ENCODE measurements at regions not wholly inside any gene's neighbourhood (a gene's known extent, or its start where the extent isn't known, plus 50 kb on each side); places are given as distances from the start of the nearest gene placed in this dataset.

DNA sequence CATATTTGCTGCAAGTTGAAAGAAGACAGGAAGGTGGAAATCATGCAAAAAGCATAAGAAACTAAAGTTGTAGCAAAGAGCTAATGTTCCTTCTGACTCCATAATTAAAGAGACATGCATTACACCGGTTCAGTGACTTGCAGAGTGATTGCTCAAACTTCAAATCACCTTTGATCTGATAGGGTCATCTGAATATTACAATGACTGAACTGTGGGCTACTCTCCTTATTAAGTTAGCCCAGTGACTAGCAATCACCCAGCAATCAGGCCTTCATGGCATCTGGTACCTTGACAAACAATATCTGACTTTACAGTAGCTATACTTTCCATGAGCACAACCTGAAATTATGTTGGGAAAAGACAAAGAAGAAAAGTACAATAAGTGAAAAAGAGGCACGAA lies 84.9 kb downstream of the NREP start:
- Histone ChIP-seq H3K36me3 (replicated peaks in 1 of 2; ENCODE audit: insufficient read depth in 1 of 2, low read depth in 2 of 2) (no peaks in the 10 kb centered on the region), H3K9me3 (no peaks in the 10 kb centered on the region), H3K27ac (no peak overlapping the region), H3K27me3 (no peaks in the 10 kb centered on the region), H3K4me1 (no peaks in the 10 kb centered on the region), H3K4me3 (no peak overlapping the region)
- TF ChIP-seq POLR2A (IDR thresholded peaks at IDR 0.05), result no peak
- TF ChIP-seq, protein P1, sequence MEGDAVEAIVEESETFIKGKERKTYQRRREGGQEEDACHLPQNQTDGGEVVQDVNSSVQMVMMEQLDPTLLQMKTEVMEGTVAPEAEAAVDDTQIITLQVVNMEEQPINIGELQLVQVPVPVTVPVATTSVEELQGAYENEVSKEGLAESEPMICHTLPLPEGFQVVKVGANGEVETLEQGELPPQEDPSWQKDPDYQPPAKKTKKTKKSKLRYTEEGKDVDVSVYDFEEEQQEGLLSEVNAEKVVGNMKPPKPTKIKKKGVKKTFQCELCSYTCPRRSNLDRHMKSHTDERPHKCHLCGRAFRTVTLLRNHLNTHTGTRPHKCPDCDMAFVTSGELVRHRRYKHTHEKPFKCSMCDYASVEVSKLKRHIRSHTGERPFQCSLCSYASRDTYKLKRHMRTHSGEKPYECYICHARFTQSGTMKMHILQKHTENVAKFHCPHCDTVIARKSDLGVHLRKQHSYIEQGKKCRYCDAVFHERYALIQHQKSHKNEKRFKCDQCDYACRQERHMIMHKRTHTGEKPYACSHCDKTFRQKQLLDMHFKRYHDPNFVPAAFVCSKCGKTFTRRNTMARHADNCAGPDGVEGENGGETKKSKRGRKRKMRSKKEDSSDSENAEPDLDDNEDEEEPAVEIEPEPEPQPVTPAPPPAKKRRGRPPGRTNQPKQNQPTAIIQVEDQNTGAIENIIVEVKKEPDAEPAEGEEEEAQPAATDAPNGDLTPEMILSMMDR (IDR thresholded peaks at IDR 0.05), result no peak
- WGBS, 2 donors, result 88 to 89% methylated on average over 2 of the region's 2 CpGs
- ATAC-seq (no peak), DNase-seq (no peak)
- intact Hi-C loops (cut with DNase I), result no loop called here

DNA sequence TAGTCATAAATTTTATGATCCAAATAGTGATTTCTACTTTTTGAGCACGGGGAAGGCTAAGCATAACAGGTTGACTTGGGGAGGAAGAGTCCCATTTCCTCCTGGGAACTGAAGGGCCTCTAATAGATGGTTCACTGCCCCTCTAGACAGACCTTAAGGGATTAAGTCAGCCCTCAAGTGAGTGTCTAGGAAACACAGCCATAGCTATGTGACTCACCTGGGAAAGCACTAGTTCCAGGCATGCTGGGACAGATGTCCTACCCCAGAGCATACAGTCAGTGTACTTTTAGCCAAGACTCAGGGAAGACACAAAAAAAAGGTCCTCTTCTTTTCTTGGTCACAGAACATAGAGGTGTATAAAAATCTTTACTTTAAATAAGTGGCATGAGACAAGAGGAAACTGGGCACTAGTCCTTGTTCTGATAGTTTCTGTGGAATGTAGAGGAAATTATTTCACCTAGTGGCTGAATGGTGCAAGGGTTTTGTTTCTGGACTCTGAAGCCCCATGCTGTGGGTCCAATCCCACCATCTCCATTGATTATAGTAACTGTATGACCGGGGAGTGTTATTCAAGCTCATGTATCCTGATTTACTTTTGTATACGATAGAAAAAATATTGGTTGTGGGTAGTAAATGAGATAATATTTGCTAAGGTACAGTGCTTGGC lies 86.0 kb downstream of the NREP start:
- Histone ChIP-seq H3K36me3 (replicated peaks in 1 of 2; ENCODE audit: insufficient read depth in 1 of 2, low read depth in 2 of 2) (no peaks in the 10 kb centered on the region), H3K9me3 (no peaks in the 10 kb centered on the region), H3K4me1 (no peaks in the 10 kb centered on the region), H3K27me3 (no peaks in the 10 kb centered on the region), H3K27ac (no peak overlapping the region), H3K4me3 (no peak overlapping the region)
- no peak for TF ChIP-seq POLR2A (IDR thresholded peaks at IDR 0.05)
- TF ChIP-seq, protein P1 (IDR thresholded peaks at IDR 0.05), result no peak
- intact Hi-C loops (cut with DNase I), result no loop called here
- ATAC-seq (no peak), DNase-seq (no peak)
- WGBS, 2 donors, result 62 to 77% methylated on average over 3 of the region's 3 CpGs

DNA sequence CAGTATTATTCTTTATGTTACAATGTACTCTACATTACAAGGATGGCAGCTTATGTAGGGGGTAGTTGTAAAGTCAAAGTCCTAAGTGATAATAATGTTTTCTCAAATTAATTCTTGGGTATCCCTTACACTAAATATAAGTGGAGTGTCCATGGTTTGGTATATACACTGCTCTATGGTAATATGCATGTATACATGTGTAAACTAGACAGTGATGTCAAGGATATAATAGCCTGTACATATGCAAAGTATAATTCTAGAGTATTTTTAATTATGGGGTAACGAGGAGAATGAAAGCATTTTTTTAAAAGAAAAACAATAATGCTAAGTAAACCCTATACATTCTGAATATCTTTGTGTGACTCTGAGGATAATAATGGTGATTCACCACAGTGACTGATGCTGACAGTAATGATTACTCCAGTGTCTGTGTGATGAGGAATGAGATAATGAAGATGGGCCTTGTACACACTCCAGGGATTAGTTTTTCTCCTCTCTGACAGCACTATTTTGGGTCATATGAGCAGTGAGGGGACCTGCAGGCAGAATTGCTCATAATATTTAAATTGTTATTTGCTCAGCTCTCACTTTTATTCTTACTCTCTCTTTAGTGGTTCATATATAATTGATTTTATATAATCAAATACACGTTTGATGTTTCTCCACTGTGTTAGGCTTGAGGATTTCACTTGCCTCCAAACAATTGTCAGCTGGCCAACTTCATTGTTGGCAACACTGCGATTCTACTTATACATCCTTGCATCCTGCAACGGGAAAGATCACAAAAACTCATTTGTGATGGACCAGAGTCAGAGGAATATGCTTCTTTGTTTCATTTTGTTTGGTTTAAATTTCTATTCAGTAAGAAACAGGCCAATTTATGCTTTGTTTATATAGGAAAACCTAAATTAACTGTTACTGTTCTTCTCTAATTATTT lies 88.2 kb downstream of the NREP start:
- no peaks in the 10 kb centered on the region for H3K4me1 ChIP-seq
- intact Hi-C loops (cut with DNase I), result no loop called here

DNA sequence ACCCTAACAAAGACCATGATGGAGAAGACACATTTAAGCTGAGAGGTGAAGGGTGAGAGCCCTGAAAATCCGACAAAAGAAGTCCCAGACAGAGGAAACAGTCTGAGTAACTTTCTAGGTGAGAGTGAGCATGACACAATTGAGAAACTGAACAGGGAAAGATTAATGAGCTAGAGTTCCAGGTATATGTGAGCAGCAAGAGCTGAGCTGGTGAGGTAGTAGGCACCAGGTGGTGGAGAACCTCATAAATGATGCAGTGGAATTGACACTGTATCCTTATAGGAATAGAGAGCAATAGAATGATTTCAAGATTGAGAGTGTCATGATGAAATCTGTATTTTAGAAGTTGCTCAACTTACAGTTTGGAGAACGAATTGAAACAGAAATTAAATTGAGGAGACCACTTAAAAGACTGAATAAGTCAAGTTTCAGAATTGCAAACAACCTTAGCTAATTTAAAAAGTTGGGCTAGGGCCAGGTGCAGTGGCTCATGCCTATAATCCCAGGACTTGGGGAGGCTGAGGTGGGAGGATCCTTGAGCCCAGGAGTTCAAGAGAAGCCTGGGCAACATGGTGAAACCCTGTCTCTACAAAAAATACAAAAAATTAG lies 89.8 kb downstream of the NREP start:
- DNase-seq (no peak), ATAC-seq (no peak)
- Histone ChIP-seq H3K36me3 (replicated peaks in 1 of 2; ENCODE audit: insufficient read depth in 1 of 2, low read depth in 2 of 2) (no peaks in the 10 kb centered on the region), H3K4me1 (no peaks in the 10 kb centered on the region), H3K27ac (no peak overlapping the region), H3K9me3 (no peaks in the 10 kb centered on the region), H3K4me3 (no peak overlapping the region), H3K27me3 (no peaks in the 10 kb centered on the region)
- intact Hi-C loops (cut with DNase I), result no loop called here
- TF ChIP-seq, protein P1 (IDR thresholded peaks at IDR 0.05), result no peak
- TF ChIP-seq POLR2A (IDR thresholded peaks at IDR 0.05), result no peak
- WGBS, 2 donors, result 74 to 78% methylated on average over 2 of the region's 2 CpGs

More for the DNA sequence above, 88.2 kb downstream of the NREP start:
- Histone ChIP-seq H3K4me3 (no peak overlapping the region), H3K27ac (no peak overlapping the region), H3K9me3 (no peaks in the 10 kb centered on the region), H3K36me3 (replicated peaks in 1 of 2; ENCODE audit: insufficient read depth in 1 of 2, low read depth in 2 of 2) (no peaks in the 10 kb centered on the region), H3K27me3 (no peaks in the 10 kb centered on the region)
- no peak for TF ChIP-seq POLR2A (IDR thresholded peaks at IDR 0.05)
- TF ChIP-seq, protein P1 (IDR thresholded peaks at IDR 0.05), result no peak
- DNase-seq, result no peak
- 75 to 84% methylated on average over 4 of the region's 4 CpGs for WGBS, 2 donors
- ATAC-seq, result no peak
